Caco-2 (cell line): ENCODE measurements at regions not wholly inside any gene's neighbourhood (a gene's known extent, or its start where the extent isn't known, plus 50 kb on each side); places are given as distances from the start of the nearest gene placed in this dataset.

Source experiments
- BruUV-seq: library from RNA; stranded (reverse); fragments of 400-500 nt; replicated peaks from 2 replicates; lab custom pipeline; 2021; lab: Mats Ljungman, UMichigan
- CTCF ChIA-PET: fragments of 300-600 bp; sonication (Branson Sonifier 250); formaldehyde crosslinking; loops from one replicate; lab custom pipeline; 2022; ENCODE audit warnings: antibody characterized with exemption; lab: Charles Lee
- POLR2A ChIA-PET: fragments of 300-600 bp; sonication (Branson Sonifier 250); formaldehyde crosslinking; loops from one replicate; lab custom pipeline; 2022; ENCODE audit warnings: antibody characterized with exemption; lab: Charles Lee
- DNase-seq, 2 experiments: peaks; one replicate each; pipeline versions ENCODE4 v3.0.0 to v3.0.0-alpha.2; 2020 to 2022
- H3K27me3 ChIP-seq: replicated peaks from 2 replicates; pipeline ENCODE4 v1.6.0; 2011; ENCODE audit warnings: low read length; ENCODE audit not compliant: control insufficient read depth, insufficient read depth
- H3K36me3 ChIP-seq: 2 replicates; pipeline ENCODE4 v1.5.1; 2011; ENCODE audit warnings: low read length; ENCODE audit not compliant: control insufficient read depth, insufficient read depth
- H3K4me1 ChIP-seq: fragments of 250-450 bp; sonication (Bioruptor Pico); 2 replicates; pipeline ENCODE4 v1.5.1; 2020; ENCODE audit warnings: mild to moderate bottlenecking
- H3K4me3 ChIP-seq: 2 replicates; pipeline ENCODE4 v1.5.1; 2011; ENCODE audit warnings: low read depth, mild to moderate bottlenecking, control low read depth, low read length
- H3K9me3 ChIP-seq: fragments of 250-450 bp; sonication (Bioruptor Pico); 2 replicates; pipeline ENCODE4 v1.5.1; 2020; ENCODE audit warnings: mild to moderate bottlenecking, moderate library complexity
- H3K27ac Mint-ChIP-seq: one replicate; pipeline ENCODE4 v1.8.0; 2022; ENCODE audit warnings: mixed read lengths; ENCODE audit not compliant: unreplicated experiment
- H3K27me3 Mint-ChIP-seq: one replicate; pipeline ENCODE4 v1.8.0; 2022; ENCODE audit warnings: mixed read lengths; ENCODE audit not compliant: insufficient read depth, unreplicated experiment
- H3K36me3 Mint-ChIP-seq: one replicate; pipeline ENCODE4 v1.8.0; 2022; ENCODE audit warnings: mild to moderate bottlenecking, mixed read lengths; ENCODE audit not compliant: insufficient read depth, unreplicated experiment
- H3K4me1 Mint-ChIP-seq: one replicate; pipeline ENCODE4 v1.8.0; 2022; ENCODE audit warnings: low read depth, mixed read lengths; ENCODE audit not compliant: unreplicated experiment
- H3K4me3 Mint-ChIP-seq: one replicate; pipeline ENCODE4 v1.8.0; 2022; ENCODE audit warnings: mild to moderate bottlenecking, moderate library complexity, mixed read lengths; ENCODE audit not compliant: unreplicated experiment
- H3K9me3 Mint-ChIP-seq: one replicate; pipeline ENCODE4 v1.8.0; 2022; ENCODE audit warnings: mixed read lengths; ENCODE audit not compliant: unreplicated experiment
- CTCF ChIP-seq, 2 experiments: fragments of 200-600 bp in 1 of 2; IDR thresholded peaks; 1 replicate in 1 of 2; 2 replicates in 1 of 2; pipeline versions ENCODE4 v1.5.1 to v1.8.0; 2011 to 2022; ENCODE audit warnings: antibody characterized with exemption in 1 of 2, control low read depth in 1 of 2, inconsistent platforms in 1 of 2, low read depth in 1 of 2, low read length in 1 of 2, mild to moderate bottlenecking in 1 of 2, moderate library complexity in 1 of 2; ENCODE audit not compliant: insufficient read depth in 1 of 2, severe bottlenecking in 1 of 2, unreplicated experiment in 1 of 2
- intact Hi-C: fragments of 100-400 bp; cut with micrococcal nuclease; formaldehyde crosslinking; loops from one replicate; pipeline ENCODE4 v1.10.0; 2022; ENCODE audit not compliant: unreplicated experiment

- H3K27me3 Mint-ChIP-seq: peaks cover 28% of the 10 kb centered on the region
- POLR2A ChIA-PET: no interaction called here
- no peaks in the 10 kb centered on the region for H3K27me3 ChIP-seq
Observed at GRCh38 chr12:125208942-125209341, 143.7 kb downstream of the AACS start.

GRCh38 chr12:125210104-125210755 is 145.0 kb downstream of the AACS start:
- no peaks in the 10 kb centered on the region for H3K36me3 ChIP-seq
- no peak overlapping the region for H3K4me3 Mint-ChIP-seq
- no peak overlapping the region for H3K4me3 ChIP-seq
- no peaks in the 10 kb centered on the region for H3K9me3 ChIP-seq
- intact Hi-C loops: no loop called here
- ChIA-PET POLR2A (no interaction called here), CTCF (no interaction called here)
- peaks cover 33% of the 10 kb centered on the region for H3K27me3 Mint-ChIP-seq
- H3K27ac Mint-ChIP-seq: no peak overlapping the region
- no peaks in the 10 kb centered on the region for H3K4me1 ChIP-seq
- H3K36me3 Mint-ChIP-seq: no peaks in the 10 kb centered on the region
- no peak for DNase-seq
- H3K4me1 Mint-ChIP-seq: no peaks in the 10 kb centered on the region
- no peak for TF ChIP-seq CTCF (IDR thresholded peaks at IDR 0.05; ENCODE audit: insufficient read depth in 1 of 2, low read depth in 1 of 2, low read length in 1 of 2, severe bottlenecking in 1 of 2, unreplicated experiment in 1 of 2)
- H3K27me3 ChIP-seq: no peaks in the 10 kb centered on the region
- no TSS peak for BruUV-seq
- peaks cover 7% of the 10 kb centered on the region for H3K9me3 Mint-ChIP-seq

More at GRCh38 chr12:125208942-125209341, 143.7 kb downstream of the AACS start:
- no peaks in the 10 kb centered on the region for H3K36me3 ChIP-seq
- Mint-ChIP-seq H3K4me1 (no peaks in the 10 kb centered on the region), H3K4me3 (no peak overlapping the region), H3K36me3 (no peaks in the 10 kb centered on the region), H3K27ac (no peak overlapping the region), H3K9me3 (no peaks in the 10 kb centered on the region)
- H3K4me3 ChIP-seq: no peak overlapping the region
- no peaks in the 10 kb centered on the region for H3K9me3 ChIP-seq
- no TSS peak for BruUV-seq
- no peak for DNase-seq
- CTCF ChIA-PET: no interaction called here
- TF ChIP-seq CTCF (IDR thresholded peaks at IDR 0.05; ENCODE audit: insufficient read depth in 1 of 2, low read depth in 1 of 2, low read length in 1 of 2, severe bottlenecking in 1 of 2, unreplicated experiment in 1 of 2): no peak
- no peaks in the 10 kb centered on the region for H3K4me1 ChIP-seq
- intact Hi-C loops: no loop called here

- no peaks in the 10 kb centered on the region for H3K36me3 ChIP-seq
- Mint-ChIP-seq H3K36me3 (no peaks in the 10 kb centered on the region), H3K27ac (no peak overlapping the region), H3K9me3 (peaks cover 9% of the 10 kb centered on the region), H3K4me1 (no peaks in the 10 kb centered on the region), H3K27me3 (peaks cover 30% of the 10 kb centered on the region), H3K4me3 (no peak overlapping the region)
- H3K27me3 ChIP-seq: no peaks in the 10 kb centered on the region
- CTCF ChIA-PET: no interaction called here
- H3K9me3 ChIP-seq: no peaks in the 10 kb centered on the region
- DNase-seq: no peak
- H3K4me1 ChIP-seq: no peaks in the 10 kb centered on the region
- POLR2A ChIA-PET: no interaction called here
- H3K4me3 ChIP-seq: no peak overlapping the region
- no TSS peak for BruUV-seq
- intact Hi-C loops: no loop called here
- no peak for TF ChIP-seq CTCF (IDR thresholded peaks at IDR 0.05; ENCODE audit: insufficient read depth in 1 of 2, low read depth in 1 of 2, low read length in 1 of 2, severe bottlenecking in 1 of 2, unreplicated experiment in 1 of 2)
Observed at GRCh38 chr12:125211464-125211863, 146.2 kb downstream of the AACS start.
